ENCODE measurements at regions not wholly inside any gene's neighbourhood (a gene's known extent, or its start where the extent isn't known, plus 50 kb on each side); places are given as distances from the start of the nearest gene placed in this dataset.

- no peak for DNase-seq (ENCODE audit: low read depth in 2 of 2, low spot score in 1 of 2)
These were observed 366.1 kb downstream of the PCNX1 start for GRCh38 chr14:71273366-71273765.

DNA sequence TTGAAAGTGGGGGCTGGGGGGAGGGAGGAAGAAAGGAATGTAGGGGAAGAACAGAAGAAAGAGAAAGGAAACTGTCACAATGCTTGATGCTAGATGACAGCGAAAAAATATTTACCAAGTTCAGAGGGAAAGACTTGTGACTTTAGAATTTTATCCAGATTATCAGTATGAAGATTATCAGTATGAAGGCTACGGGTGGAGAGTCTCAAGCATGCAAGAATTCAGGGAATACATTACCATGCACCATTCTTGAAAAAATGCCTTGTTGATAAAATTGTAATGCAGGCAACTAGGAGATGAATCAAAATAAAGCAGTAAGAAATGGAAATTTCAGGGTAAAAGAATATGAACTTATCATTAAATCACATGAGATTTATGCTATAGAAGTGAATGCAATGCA lies 376.8 kb downstream of the PCNX1 start:
- no peak for DNase-seq (ENCODE audit: low read depth in 2 of 2, low spot score in 1 of 2)

DNA sequence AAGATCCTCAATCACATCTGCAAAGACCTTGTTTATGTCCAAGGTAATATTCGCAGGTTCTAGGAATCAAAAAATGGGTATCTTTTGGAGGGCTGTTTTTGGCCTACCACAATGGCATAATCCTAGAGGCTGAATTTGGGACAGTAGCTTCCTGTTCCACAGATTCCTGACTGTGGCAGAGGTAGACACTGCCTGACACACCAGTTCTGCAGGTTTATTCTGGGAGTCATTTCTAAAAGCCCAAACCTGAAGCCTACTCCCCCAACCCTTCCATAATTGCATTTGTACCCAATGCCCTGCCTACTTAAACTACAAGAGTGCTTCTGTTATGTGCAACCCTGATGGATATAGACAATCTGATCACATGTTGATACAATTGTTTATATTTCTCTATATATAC lies 378.9 kb downstream of the PCNX1 start:
- DNase-seq (ENCODE audit: low read depth in 2 of 2, low spot score in 1 of 2) = no peak

GRCh38 chr14:71287567-71287966 lies 380.3 kb downstream of the PCNX1 start:
- no peak for DNase-seq (ENCODE audit: low read depth in 2 of 2, low spot score in 1 of 2)

- no peak for DNase-seq (ENCODE audit: low read depth in 2 of 2, low spot score in 1 of 2)
These were observed 382.3 kb downstream of the PCNX1 start for GRCh38 chr14:71289536-71289935.

DNA sequence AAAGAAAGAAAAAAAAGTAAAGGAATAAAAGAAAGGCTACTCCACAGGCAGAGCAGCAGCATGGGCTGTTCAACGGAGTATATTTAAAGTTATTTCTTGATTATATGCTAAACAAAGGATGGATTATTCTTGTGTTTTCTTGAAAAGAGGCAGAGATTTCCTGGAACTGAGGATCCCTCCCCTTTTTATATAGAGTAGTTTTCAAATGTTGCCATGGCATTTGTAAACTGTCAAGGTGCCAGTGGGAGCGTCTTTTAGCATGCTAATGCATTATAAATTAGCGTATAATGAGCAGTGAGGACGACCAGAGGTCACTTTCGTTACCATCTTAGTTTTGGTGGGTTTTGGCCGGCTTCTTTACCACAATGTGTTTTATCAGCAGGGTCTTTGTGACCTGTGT lies 383.0 kb downstream of the PCNX1 start:
- no peak for DNase-seq (ENCODE audit: low read depth in 2 of 2, low spot score in 1 of 2)

GRCh38 chr14:71290960-71291466 lies 383.8 kb downstream of the PCNX1 start:
- peak in 1 of 2 donors; percentile 16 for DNase-seq (ENCODE audit: low read depth in 2 of 2, low spot score in 1 of 2)

DNA sequence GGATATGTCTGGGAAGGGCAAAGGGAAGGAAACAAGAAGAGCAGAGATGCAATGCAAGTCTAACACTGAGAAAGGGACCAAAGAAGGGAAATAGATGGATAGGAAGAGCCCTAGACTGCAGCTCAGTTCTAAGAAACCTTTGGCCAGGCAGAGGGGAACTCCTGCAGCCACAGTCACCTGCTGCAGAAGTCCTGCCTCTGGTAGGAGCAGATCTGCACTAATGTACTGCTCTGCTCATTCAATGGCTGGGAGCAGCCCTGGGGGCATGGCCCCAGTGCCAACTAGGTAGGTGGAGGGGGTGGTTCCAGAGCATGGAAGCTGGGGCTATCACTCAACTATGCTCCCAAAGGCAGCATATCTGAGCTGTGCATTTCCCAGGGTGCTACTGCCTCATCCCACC lies 388.9 kb downstream of the PCNX1 start:
- no peak for DNase-seq (ENCODE audit: low read depth in 2 of 2, low spot score in 1 of 2)

GRCh38 chr14:71300566-71301330 lies 393.5 kb downstream of the PCNX1 start:
- DNase-seq (ENCODE audit: low read depth in 2 of 2, low spot score in 1 of 2) = no peak

- no peak for DNase-seq (ENCODE audit: low read depth in 2 of 2, low spot score in 1 of 2)
These were observed 394.4 kb downstream of the PCNX1 start for GRCh38 chr14:71301611-71302010.

DNA sequence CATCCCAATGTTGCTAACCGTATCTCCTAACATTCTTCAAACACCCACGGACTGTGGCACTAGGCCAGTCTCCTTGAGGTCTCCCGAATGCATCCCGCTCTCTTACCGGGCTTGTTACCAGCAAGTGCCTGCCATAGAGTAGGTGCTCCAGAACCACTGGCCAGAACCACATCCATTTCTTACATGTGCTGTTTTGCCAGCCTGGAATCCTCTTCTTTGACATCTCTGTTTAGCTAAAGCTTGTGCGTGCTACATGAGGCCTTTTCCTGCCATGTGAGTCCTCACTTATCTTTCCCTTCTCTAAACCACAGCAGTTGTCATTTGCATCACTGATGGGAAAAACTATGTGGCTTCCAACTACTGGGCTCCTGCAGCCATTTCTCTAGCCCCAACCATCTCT lies 397.4 kb downstream of the PCNX1 start:
- DNase-seq (ENCODE audit: low read depth in 2 of 2, low spot score in 1 of 2) = no peak

- DNase-seq (ENCODE audit: low read depth in 2 of 2, low spot score in 1 of 2) = no peak
These were observed 401.4 kb downstream of the PCNX1 start for GRCh38 chr14:71308671-71309070.

DNA sequence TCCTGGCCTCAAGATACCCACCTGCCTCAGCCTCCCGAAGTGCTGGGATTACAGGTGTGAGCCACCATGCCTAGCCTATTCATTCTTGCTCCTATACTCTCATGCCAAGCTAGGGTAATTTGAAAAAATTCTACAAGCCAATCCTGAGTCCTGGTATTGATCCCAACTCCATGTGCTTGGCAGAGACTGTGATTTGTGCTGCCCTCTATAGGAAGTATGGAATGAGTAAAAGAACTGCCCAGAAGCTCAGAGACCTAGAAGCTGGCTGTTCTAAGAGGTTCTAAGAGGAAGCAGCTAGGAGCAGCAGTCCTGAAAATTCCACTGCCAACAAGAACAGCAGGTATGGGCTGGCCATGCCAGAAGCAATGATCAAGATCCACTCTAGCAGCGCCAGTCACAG lies 402.5 kb downstream of the PCNX1 start:
- DNase-seq (ENCODE audit: low read depth in 2 of 2, low spot score in 1 of 2) = no peak

- DNase-seq (ENCODE audit: low read depth in 2 of 2, low spot score in 1 of 2) = no peak
These were observed 403.8 kb downstream of the PCNX1 start for GRCh38 chr14:71311061-71311460.

DNA sequence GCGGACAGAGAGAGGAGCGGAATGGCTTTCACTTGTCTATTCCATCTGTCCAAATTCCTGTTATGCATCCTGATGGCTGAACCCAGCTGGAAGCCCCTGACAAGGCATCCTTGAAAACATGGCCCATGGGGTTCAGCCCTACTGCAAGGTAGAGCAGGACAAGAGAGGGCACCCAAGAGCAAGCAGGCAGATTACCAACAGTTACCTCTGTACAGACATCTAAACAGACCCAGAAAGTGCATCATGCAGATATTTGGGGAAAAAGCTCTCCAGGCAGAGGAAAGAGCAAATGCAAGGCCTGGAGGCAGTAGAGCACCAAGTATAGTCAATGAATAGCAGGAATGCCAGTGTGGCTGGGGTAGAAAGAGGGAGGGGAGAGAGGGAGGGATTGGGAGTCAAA lies 407.5 kb downstream of the PCNX1 start:
- DNase-seq (ENCODE audit: low read depth in 2 of 2, low spot score in 1 of 2) = no peak

DNA sequence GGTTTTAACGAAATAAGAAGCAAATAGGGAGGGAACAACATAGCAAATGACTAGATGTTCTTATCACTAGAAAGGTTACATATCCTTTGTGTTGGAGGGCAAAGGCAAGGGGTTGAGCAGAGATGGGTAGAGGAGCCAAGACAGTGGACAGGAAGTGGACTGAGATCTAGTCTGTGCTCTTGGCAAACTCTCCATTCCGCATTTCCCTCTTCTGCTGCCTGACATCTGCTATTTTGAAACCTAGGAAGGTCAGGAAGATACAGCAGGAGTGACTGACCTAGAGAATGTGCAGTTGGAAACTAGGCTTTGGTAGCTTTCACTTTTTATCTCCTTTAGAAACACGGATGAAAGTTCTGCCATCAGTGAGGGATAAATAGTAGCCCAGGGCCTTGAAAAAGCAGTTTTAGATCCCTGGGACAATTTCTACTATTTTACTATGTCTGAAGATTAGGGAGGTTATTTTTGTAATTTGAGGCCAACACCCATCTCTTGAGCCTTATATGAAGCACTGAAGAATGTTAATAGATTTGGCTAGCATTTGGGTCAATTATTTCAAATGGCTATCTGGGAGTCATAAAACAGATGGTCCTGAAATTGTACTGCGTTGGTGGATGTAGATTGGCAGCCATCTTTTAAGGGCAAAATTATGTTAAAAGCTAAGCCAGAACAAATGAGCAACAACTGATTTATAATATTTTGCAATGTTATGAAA lies 410.3 kb downstream of the PCNX1 start:
- no peak for DNase-seq (ENCODE audit: low read depth in 2 of 2, low spot score in 1 of 2)

DNA sequence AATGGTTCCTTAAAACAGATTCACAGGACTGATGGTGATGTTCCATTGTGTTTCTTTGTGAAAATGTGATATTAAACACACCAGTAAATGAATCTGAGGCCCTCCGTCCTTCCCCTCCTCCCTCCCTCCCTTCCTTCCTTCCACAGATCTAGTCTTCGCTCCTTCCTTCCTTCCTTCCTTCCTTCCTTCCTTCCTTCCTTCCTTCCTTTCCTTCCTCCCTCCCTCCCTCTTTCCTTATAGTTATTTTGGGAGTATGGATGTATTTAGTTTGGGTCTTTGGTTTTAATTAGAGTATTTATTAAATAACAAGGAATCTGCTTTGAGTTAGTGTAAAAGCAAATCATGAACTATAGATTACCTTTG lies 410.8 kb downstream of the PCNX1 start:
- DNase-seq (ENCODE audit: low read depth in 2 of 2, low spot score in 1 of 2) = no peak

GRCh38 chr14:71319666-71320065 lies 412.4 kb downstream of the PCNX1 start:
- DNase-seq (ENCODE audit: low read depth in 2 of 2, low spot score in 1 of 2) = no peak

DNA sequence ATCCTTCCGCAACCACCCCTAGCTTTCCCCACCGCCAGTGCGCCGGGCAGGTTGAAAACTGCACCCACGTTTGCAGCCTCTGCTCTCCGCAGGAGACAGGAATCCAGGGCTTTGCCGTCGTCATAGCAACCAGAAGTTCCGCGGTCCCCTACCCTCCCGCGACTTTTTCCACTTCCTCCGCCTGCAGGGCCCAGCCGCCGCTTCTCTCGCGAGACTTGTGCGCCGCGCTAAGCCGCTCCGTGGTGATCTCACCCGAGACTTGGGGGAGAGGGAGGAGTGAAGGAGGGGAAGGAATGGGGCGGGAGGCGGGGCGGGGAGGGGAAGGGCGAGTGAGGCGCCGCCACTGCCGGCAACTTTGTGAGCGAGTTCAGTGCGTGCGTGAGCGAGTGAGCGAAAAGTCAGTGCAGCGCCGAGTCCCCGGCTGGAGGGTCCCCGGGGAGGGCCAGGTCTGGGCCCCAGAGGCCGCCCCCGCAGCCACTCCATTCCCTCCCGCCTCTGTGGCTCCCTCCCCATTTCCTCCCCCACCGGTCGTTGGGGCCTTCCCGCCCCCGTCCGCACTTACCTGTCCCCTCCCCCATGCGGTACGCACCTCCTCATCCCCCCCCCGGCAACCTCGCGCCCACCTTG lies 413.0 kb downstream of the PCNX1 start, which contains the start of gene SIPA1L1:
Gene SIPA1L1 (plus strand): TSS at position 370 of the 627 bp plus-strand sequence.
- DNase-seq (ENCODE audit: low read depth in 2 of 2, low spot score in 1 of 2) = peak; percentile 94 to 98

- peak; percentile 18 to 27 for DNase-seq (ENCODE audit: low read depth in 2 of 2, low spot score in 1 of 2)
These were observed 413.7 kb downstream of the PCNX1 start for GRCh38 chr14:71320734-71321573.
